Fibroblast of gingiva (primary cell): ENCODE measurements at regions not wholly inside any gene's neighbourhood (a gene's known extent, or its start where the extent isn't known, plus 50 kb on each side); places are given as distances from the start of the nearest gene placed in this dataset.

Experiments used
- DNase-seq: peaks from one replicate; pipeline ENCODE4 v3.0.0-alpha.2; 2011; ENCODE audit warnings: low read depth

DNA sequence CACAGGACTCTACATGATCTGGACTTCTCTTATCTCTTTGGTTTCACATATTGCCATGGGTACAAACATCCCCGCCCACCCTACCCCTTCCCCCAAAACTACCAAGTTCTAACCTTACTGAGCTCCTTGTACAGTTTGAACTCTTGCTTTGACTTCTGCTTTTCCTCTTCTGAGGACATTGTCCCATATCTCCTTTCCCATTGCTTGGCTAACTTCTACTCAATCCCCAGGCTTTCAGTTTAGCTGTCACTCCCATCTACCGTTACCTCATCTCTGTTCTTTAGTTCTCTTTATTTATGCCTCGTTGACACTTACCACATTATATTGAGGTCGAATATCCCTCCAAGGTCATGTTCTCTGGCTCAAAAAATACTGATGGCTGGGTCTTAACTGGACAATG, 393.5 kb upstream of the CADM1 start:
- DNase-seq, result no peak

DNA sequence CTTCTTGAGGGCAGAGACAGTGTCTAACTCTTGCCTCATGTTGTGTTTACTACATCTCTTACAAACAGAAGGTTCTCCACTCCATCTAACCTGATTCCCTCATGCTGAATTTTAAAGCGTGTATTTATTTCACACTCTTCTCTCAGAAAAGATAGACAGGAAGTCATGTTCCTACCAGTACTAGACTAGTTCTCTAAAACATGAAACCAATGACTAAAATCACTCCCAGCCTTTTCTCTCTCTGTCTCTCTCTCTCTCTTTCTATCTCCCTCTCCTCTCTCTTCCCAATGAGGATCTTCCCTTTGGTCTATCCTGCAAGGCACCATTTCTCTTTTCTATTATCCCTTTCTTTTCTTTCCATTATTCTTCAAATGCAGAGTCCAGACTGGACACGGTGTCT, 391.9 kb upstream of the CADM1 start:
- DNase-seq, result no peak

DNA sequence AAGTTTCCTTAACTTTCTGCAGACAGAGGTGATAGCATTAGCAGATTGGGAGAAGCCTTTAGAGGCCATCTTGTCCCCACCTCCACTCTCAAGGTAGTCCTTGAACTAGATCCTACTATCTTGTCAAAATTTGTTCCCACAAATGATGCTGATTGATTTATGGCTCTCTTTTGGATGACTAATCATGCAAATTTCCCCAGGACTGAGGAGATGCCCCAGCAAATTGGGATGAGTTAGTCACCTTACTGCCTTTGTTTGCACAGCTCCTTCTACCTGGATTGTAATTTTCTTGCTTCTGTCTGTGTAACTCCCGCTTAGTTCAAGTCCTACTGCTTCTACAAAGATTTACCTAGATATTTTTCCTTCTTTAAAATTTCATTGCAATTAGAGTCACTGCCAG, 391.4 kb upstream of the CADM1 start:
- no peak for DNase-seq

DNA sequence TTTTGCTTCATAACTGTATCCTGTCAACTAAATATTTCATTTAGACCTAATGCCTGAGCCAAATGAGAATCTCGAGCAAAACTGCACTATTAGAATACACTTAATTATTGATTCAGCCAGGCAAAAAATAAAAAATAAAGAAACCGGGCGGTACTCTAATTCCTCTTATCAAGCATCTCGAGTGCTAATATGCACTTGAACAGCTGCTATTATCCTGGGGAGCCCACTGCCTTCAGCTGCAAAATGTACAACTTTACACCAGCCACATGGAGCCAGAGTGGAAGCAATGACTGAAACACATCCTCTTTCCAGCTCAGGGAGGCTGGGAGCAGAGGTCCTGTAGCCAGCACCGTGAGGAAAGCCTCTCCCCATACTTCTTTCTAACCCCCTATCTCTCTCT, 390.0 kb upstream of the CADM1 start:
- no peak for DNase-seq

DNA sequence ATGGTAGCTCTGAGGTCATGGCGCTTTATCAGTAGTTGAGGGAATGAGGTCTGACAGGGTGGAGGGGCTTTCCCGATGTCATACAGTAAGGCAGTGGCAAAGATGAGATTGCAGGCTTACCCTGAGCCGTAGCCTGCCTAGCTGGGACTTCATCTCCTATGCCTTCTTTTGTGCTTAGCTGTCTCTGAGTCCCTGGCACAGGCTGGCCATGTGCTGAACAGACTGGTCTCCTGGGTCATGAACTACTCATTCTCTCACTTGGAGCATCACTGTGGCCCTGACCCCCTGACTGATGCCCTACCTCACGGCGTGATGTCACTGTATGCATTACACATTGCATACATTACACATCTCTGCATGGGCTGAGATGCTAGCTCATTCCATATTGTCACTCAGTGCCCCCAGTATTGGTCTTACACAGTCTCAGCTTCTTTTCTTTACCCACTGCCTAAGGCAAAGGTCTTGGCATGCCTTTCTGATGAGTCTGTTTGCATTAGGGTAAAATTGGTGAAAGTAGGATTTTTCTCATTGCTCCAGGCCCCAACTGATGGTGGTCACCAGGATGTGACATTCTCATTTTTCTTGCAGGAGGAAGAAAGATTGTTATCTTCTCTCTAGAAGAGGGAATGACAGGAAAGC, 389.4 kb upstream of the CADM1 start:
- DNase-seq, result no peak

DNA sequence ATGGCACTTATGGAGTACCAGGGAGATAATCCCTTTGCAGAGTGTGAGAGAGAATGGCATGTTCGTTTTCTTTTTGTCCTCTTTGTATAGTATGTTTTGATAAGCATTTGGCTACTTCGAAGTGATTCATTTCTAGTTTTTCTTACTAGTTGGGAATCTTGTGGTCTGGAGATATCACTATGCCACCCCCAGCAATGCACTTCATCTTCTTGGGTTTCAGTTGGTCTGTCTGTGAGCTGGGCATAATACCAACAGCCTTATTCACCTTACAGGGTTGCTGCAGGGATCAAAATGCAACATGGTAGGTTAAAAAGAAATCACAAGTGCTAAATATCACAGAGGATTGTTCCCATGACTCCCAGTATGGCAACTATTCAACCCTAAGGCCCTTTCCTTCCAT, 387.8 kb upstream of the CADM1 start:
- DNase-seq, result no peak

DNA sequence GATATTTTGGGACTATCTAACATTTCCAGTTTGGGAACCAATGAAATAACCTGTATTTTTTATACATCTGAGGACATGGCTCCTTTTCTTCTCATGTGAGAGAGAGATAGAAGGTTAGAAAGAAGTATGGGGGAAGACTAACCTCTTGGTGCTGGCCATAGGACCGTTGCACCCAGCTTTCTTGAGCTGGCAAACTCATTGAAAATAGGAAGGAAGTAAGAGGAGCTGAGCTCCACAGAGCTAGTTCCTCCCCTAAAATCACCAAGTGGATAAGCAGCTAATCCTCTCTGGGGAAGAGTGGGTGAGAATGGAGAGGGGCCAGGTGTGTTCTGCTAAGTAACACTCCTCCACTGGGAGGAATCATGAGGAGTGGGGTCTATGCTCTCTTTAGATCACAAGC, 387.4 kb upstream of the CADM1 start:
- no peak for DNase-seq

DNA sequence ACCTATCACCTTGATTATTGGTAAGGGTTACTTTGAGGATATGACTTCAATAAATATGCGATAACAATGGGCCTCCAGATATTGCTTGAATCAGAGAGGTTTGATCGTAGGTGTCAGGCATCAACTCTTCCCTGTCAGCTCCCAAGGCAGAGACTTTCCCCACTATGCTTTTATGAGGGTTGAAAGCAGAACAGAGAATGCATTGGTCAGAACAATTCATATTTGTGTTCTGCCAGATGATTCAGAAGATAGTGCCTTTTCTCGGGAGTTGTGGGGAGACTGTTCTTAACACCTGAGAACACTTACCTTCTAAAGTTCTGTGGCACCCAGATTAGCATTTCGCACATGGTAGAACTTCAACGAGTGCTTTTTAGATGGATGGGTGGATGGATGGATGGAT, 386.3 kb upstream of the CADM1 start:
- no peak for DNase-seq

DNA sequence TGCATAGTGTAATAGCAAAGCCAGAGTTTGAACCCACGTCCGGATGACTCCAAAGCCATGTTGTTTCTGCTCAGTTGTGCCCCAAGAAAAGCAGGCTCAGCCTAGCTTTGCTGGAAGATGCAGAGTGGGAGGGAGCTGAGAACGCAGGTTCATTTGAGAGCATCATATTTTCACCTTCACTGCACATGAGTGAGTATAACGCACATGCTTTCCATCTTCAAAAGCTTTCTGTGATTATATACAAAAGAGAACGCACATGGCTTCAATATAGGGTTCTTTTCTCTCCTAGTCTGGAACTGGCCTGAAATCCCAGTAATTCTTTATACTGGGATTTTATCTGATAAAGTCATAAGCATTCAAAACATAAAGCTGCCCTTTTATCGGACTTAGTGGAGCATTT, 385.5 kb upstream of the CADM1 start:
- DNase-seq, result no peak

DNA sequence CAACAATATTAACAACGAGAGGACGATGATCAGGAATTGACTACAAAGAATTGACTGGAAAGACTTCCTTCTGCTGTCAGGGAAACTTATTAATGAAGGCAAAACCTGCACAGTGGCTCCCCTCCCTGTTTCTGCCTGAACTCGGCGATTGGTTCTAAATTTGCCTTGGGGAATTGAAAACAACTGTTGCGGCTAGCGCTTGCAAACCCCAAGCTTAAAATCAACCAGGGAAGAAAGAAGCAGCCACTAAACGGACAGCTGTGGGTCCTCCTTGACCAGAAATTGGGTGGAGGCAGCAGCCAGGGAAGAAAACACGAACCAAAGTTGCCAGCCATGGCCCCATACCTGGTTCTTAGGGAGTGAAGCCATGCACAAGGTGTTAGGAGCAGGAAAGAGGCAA, 383.5 kb upstream of the CADM1 start:
- DNase-seq, result no peak

DNA sequence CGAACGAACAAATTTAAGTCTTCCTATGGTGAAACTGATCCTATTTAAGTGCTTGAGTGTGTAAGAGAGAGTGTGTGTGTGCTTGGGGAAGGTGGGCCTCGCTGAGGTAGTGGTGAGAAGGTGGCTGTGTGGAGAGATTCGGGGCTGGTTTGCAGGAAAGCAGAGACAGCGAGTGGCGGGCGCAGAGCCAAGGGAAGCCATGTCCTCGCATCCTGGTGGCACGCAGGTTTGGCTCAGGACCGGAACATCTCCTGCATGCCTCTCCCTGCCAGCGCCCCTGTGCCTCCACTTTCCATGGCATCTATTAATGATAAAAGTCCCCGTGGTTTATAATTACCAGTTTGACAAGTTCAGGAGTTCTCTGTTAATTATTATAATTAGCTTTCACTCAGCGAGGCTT, 383.1 kb upstream of the CADM1 start:
- DNase-seq, result no peak

DNA sequence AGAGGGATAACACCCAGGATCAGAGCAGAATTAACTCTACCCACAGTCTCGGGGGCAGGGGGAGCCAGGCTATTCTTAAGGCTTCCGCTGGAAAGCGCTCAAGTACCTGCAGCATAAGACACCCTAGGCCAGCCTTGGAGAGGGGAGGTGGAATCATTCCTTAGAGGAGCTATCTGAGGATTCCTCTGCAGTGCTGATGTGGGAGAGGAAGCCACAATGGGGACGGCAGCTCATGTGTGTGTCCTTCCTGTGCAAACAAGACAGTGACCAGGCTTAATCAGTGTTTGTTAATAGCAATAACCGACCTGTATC, 382.2 kb upstream of the CADM1 start:
- no peak for DNase-seq

DNA sequence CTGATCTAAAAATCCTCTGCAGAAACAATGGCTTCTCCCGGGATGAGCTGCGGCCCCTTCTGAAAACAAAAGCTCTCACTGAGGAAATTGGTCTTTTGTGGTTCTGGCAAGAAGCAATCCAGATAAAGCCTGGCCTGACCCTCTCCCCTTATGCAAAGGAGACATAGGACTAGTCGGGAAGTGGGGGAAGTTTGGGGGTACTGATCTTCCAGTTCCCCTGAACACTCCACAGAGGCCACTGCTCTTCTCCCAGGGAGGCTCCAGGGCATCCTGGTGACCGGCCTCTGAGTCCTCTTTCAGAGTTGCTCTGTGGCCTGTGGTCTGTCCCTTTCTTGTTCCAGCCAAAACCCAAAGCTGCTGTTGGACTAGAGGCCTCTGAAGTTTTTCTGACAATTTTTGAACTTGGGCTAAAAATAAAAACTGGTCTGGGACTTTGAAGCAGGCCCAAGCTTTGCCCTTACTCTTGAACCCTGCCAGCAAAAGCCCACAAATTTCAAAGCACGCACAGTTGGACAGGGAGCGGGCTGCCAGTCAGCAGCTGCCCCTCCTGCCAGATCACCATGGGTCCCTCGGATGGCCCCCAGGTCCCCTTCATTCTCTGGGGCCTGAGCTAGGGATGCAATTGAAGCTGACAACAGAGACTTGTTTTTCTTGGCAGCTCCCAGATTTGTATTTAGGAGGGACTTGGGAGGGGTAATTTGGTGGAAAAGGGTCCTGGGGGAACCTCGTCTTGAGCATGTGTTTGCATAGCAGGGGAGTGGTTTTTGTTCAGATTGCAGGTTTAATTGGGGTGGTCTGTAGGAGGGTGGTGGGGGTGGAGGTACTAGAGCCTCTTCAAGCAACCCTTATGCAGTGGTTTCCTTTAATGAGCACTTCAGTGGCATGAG, 381.6 kb upstream of the CADM1 start:
- DNase-seq, result no peak

DNA sequence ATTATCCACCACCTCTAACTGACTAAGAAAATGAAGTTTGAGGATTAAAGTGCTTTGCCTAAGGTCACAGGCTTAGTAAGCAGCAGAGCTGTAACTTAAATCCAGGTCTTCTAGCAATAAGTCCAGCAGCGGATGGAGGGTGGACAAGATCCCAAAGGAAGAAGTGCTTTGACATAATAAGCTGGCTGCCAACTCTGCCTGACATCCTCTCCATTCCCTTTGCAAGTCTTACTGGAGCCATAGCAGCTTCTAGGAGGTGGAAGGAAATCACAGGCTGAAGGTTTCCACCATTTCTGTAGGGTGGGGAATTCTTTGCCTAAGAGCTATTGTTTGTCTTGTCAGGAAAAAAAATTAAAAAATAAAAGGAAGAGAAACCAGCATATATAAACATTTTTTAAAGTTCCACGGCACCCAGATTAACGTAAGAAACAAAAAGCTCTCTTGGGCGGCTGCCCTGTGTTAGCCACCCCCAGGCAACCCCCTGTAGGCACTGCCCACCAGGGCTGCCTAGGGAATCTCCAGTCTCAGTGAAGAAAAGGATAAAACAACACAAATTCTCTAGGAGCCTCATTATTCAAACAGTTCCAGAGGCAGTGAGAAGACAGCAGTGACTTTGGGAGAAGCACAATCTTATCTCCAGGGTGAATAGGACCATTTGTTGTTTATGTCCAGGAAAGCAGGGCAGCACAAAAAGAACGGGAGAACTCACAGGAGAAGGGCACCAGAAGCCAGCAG, 380.8 kb upstream of the CADM1 start:
- DNase-seq, result no peak

DNA sequence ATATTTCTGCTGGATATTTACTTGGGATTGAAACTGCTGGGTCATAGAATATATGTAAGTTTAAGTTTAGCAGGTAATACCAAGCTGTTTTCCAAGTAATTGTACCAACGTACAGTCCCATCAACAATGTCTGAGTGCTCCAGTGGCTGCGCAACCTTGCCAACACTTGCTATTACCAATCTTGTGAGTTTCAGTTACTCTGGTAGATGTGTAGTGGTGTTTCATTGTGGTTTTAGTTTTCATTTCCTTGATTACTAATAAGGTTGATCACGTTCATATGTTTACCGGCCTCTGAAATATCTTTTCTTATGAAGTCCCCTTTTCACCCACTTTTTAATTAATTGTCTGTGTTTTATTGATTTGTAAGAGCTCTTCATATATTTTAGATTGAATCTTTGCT, 370.6 kb upstream of the CADM1 start:
- DNase-seq, result no peak

DNA sequence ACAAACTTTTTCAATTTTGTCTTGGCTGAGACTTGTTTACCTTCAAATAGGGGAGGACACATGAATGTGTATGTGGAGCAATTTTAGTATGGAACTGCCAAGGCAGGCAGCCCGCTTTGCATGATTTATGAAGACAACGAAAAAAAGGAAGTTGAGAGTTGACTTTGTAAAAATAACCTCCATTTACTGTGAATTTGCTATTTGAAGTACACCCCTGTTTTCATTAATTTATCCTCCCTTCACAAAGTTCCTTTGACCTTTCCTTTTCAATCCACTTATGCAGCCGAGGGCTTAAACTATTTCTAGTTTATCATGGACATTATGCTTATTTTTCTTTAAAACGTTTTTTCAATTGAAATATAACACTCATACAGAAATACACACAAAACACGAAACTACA, 369.6 kb upstream of the CADM1 start:
- DNase-seq, result no peak

DNA sequence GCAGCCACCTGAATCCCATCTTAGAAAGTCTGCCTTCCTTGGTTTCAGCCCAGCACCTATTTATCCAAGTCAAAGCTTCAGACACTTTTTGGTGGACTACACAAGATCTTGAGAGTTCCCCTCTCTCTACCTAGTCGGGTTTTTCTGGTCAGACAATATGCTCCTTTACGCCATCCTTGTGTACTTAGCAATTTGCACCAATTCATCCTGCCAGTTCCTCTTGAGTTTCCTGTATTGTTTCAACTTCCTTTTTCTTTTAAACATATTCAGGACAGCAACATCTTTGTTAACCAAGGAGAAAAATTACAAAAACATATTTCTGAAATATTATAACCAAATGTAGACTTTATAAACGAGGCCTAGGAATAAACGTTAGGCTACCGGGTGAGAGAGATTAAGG, 368.2 kb upstream of the CADM1 start:
- DNase-seq, result no peak

DNA sequence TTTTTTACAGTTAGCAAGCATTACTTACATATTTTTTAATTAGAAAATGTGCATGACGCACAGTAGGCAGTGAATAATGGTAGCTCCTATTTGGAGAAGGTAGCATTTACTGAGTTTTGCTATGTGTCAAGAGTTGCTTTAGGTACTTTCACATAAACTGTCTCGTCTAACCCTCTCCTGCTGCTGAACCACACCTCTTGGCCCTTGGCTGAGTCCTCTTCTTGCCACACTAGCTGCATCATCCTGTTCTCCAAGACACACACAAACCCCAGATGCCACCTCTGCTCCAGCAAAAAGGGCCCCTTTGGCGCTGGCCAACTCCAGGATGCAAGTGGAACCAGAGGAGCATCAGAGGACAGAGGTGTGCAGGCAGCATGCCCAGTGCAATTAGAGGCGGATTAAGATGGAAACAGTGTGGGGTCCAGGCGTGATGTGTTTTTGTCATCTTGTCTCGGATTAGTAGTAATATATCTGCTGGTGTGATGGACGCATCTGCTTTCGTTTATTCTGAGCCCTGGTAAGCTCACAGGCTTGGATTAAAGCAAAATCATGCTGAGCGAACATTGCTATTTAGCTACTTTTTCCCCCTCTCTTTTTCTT, 367.0 kb upstream of the CADM1 start:
- DNase-seq, result no peak

DNA sequence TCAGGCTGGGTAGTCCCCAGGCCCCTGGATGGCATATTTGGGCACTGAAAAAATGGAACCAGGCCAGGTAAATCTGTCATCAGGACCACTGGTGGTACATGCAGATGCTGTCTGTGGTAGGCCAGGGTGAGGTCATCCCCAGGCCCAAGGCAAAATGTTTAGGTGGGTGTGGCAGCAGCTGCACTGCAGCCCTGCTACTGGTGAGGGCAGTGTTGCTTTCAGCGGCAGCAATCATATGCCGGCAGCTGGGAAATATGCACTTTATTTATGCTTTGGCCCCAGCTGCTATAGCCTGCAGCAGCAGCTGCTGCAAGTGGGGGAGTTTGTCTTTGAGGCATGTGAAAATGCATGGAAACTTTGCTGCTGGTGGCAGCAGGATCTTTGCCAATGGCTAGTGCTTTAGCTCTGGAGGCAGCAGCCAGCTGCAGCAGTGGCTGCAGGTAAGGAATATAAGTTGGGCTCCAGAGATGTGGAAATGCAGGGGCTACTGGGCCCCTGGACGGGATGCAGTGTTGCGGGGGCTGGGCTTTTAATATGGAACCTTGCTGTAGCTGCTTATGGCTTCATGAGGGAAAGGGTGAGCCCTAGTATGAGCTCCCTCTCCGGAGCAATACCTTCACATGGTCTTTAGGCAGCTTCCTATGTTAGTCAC, 365.7 kb upstream of the CADM1 start:
- DNase-seq, result no peak

DNA sequence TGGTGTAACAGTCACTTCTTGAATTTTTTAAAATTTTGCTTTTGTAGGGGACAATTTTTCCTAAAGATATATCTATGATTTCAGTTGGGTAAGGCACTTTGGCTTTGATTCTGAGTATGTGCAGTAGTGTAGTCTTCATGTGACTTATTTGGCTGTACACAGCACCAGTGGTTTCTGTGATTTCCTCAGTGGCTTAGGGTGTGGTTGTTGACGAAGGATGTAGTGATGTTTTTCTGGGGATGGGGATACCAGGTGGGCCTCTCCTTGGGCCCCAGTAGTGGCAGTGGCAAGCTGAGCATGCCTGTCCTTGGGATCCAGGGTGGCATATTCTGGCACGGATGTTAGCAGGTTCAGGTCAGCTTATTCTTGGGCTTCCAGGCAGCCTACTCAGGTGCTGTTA, 364.9 kb upstream of the CADM1 start:
- DNase-seq, result no peak

DNA sequence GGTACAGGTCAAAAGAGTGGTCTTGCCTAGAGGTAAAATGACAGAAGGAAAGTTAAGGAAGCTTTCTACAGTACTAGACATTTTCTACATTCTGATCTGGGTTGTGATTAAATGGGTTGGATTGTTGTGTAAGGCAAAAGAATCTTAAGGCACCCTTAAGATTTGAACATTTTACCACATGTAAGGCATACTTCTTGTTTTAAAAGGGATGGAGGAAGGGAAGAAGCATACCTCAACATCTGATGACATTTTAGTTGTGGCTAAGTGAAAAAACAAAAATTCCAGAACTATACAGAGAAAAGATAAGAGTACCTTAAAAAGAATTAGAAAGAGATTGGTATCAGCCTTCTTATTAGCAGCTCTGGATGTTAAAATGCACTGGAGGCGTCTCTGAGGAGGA, 356.0 kb upstream of the CADM1 start:
- DNase-seq, result no peak

DNA sequence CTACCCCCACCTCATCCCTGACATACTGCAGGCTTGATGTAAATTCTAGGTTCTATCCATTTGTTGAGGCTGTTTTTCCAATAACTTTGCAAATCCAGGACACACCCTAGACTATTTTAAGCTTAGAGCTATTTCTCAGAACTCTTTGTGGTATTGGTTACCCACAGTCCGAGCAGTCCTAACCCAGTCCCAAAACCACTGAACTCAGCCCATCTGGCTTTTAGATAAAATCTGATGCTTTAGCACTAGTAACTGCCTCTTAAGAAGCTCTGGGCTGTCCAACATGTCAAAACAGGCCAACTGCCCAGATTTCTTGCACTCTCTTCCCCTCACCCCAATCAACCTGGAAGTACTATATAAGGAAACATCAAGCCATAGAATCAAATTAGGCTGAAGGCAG, 344.4 kb upstream of the CADM1 start:
- DNase-seq, result no peak

DNA sequence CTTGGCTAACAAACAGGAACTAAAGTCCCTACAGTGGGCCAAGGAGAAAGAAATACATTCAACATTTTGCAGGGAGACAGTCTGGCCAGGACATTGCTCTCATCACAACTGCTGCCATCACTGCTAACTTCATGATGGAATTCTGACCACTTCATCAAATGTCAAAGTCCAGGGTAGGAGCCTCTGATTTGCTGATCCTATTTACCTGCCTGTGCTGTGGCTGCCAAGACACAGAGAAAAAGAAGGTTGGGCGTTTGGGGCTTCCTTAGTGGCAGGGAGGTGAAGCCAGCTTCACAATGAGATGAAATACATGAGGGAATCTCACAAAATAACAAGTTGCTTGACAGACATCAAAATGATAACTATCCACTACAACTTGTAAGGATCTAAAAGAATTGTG, 343.9 kb upstream of the CADM1 start:
- DNase-seq, result no peak
